A549 (cell line): ENCODE measurements at regions not wholly inside any gene's neighbourhood (a gene's known extent, or its start where the extent isn't known, plus 50 kb on each side); places are given as distances from the start of the nearest gene placed in this dataset.

Experiments used
- ATOH8 ChIP-seq: fragments of 250-450 bp; sonication (Bioruptor Pico); IDR thresholded peaks from 2 replicates; pipeline ENCODE4 v1.5.0; 2020; ENCODE audit warnings: low read depth, mild to moderate bottlenecking, moderate library complexity
- BHLHE40 ChIP-seq: IDR thresholded peaks from 2 replicates; pipeline ENCODE4 v1.6.1; 2012; ENCODE audit warnings: low read depth, low read length, inconsistent platforms
- CEBPB ChIP-seq, 2 experiments: fragments of >200 bp in 1 of 2; sonication (Bioruptor Twin) in 1 of 2; formaldehyde crosslinking in 1 of 2; IDR thresholded peaks; 2 replicates each; pipeline ENCODE4 v1.6.1; 2012 to 2016
- CHD2 ChIP-seq: fragments of 150-350 bp; IDR thresholded peaks from 2 replicates; pipeline ENCODE4 v1.6.1; 2014; ENCODE audit warnings: low read length; ENCODE audit not compliant: partially characterized antibody
- CTCF ChIP-seq: fragments of >200 bp; sonication (Bioruptor Twin); formaldehyde crosslinking; IDR thresholded peaks from 3 replicates; pipeline ENCODE4 v1.5.1; 2016
- POLR2A ChIP-seq: IDR thresholded peaks from 2 replicates; pipeline ENCODE4 v1.6.1; 2012; ENCODE audit warnings: mild to moderate bottlenecking, low read length
- RAD21 ChIP-seq, 2 experiments: fragments of >200 bp in 1 of 2; sonication (Bioruptor Twin) in 1 of 2; formaldehyde crosslinking in 1 of 2; IDR thresholded peaks in 1 of 2; conservative IDR thresholded peaks in 1 of 2; 2 replicates in 1 of 2; 3 replicates in 1 of 2; pipeline ENCODE4 v1.6.1; 2012 to 2018; ENCODE audit warnings: inconsistent platforms in 1 of 2
- RCOR1 ChIP-seq: fragments of 150-350 bp; IDR thresholded peaks from 2 replicates; pipeline ENCODE4 v1.6.1; 2014; ENCODE audit warnings: antibody characterized with exemption, low read length, low read depth
- REST ChIP-seq: fragments of 200-600 bp; sonication (generic); IDR thresholded peaks from 2 replicates; pipeline ENCODE4 v1.6.1; 2016; ENCODE audit warnings: antibody characterized with exemption, mild to moderate bottlenecking, moderate library complexity
- USF2 ChIP-seq: fragments of 450-650 bp; IDR thresholded peaks from 2 replicates; pipeline ENCODE4 v1.6.1; 2014; ENCODE audit warnings: antibody characterized with exemption
- ZFP36 ChIP-seq: fragments of 450-650 bp; IDR thresholded peaks from 2 replicates; pipeline ENCODE4 v1.6.1; 2014; ENCODE audit warnings: borderline replicate concordance; ENCODE audit not compliant: partially characterized antibody

- TF ChIP-seq CTCF (no peak), CHD2 (no peak), POLR2A (no peak), ZFP36 (no peak), USF2 (no peak), RAD21 (conservative IDR thresholded peaks at IDR 0.05 in 1 of 2, IDR thresholded peaks at IDR 0.05 in 1 of 2) (no peak), BHLHE40 (no peak), REST (no peak), CEBPB (IDR thresholded peaks at IDR 0.05) (no peak), ATOH8 (CRISPR knock-in tag) (no peak), RCOR1 (no peak)
These were observed 112.3 kb downstream of the FAM9B start for GRCh38 chrX:8921615-8922014.
